ENCODE measurements at regions not wholly inside any gene's neighbourhood (a gene's known extent, or its start where the extent isn't known, plus 50 kb on each side); places are given as distances from the start of the nearest gene placed in this dataset.

DNA sequence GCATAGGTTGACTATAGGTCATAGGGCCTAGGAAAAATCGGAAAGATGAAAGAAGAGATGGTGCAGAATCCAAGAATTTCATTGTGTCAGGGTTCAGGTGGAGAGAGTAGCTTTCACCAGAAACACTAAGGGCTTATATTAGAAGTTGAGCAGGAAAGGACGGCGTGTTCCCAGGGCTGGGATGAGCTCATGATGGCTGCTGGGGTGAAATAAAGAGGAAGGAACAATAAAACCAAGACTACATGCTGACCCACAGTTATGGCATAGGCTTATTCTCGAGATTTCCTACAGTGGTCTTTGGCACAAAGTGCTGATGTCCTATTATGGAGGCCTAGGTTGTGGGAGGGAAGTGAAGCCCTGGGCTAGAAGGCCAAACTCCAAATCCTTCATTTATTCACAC lies 195.8 kb downstream of the PTEN start:
- no peak for DNase-seq (ENCODE audit: low read depth in 2 of 2)

DNA sequence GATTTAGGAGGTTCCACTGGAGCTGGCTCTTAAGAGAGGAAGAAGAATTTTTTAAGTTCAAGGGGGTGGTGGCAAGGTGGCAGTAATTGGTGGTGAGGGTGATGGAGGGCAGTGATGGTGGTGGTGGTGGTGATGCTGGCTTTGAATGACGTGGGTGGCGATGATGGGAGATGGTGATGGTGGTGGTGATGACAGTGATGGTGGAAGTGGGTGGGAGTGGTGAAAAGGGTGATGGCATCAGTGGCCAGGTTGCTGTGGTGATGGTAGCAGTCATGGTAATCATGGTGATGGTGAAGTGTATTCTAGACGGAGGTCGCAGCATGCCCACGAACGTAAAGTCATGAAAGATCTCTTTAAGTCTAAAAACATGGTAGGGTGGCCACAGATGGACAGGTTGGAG lies 197.3 kb downstream of the PTEN start:
- DNase-seq (ENCODE audit: low read depth in 2 of 2): no peak

DNA sequence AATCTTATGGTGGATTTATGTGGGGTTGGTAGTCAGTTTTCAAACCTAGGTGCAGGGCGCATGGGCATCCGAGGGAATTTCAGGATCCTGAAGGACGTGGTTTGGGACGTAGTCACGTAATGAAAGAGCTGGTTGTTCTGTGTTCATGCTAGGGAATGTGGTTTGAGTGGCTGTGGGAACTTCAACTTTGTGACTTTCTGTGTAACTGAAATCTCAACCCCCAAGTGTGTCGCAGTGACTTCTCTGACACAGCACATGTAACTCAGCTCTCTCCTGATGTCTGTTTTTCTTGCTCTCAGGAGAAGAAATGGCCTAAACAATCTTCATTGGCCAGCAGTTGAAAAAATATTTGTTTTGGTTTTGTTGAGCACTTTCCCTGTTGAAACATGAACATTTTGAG lies 199.0 kb downstream of the PTEN start:
- no peak for DNase-seq (ENCODE audit: low read depth in 2 of 2)

DNA sequence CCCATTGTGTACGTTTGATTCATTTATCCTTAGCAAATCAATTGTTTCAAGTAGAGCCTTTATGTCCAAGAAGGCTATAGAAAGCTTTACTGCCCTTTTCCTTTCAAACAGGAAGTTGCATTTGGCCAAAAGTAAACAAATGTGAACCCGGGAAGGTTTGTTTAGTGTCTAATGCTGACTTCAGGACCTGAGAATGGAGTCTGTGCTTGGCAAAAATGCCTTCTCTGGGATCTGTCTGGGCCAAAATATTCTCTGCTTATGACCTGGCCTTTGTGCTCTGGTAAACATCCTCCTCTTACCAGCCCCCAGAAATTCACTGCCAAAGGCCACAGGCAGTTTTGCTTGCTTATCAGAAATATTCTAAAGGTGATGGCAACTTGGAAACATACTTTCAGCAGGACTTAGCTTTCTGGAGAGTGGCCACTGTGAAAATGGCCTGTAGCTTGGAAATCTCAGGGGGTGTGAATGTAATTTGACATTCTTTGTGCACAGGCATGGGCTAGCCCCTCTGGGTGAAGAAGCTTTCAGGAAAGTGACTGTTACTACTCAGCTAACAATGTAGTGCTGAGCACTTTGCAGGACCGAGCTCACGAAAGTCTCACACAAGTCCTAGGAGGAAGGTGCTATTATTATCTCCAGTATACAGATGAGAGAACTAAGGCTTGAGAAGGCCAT lies 199.5 kb downstream of the PTEN start:
- no peak for DNase-seq (ENCODE audit: low read depth in 2 of 2)

DNA sequence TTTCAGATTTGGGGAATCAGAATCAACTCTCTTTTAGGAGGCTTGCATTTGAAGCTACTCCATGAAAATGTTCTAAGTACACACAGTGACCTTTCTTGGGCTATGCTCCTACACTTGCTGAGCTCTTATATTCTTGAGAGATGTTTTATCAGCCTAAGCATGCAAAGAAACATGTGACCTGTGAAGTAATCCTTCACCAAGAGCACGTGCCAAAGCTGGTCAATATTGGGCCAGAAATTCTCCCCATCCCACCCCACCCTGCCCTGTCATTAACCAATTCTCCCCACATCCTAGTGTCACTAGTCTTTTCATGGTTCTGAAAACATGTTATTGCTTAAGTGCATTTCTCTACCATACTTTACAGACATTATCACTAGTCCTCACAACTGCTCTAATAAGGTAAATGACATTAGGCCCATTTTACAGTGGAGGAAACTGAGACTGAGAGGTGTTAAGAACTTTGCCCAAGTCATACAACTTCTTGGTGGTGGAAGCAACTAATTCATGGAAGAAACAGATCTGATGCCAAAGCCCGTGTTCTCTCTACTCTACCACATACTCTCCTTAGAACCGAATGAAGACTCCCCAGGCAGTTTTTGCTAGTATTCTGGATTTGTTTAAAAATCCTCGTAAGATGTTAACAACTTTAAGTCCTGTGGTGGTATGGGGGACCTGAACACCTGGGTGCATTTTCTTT lies 200.6 kb downstream of the PTEN start:
- DNase-seq (ENCODE audit: low read depth in 2 of 2): no peak

DNA sequence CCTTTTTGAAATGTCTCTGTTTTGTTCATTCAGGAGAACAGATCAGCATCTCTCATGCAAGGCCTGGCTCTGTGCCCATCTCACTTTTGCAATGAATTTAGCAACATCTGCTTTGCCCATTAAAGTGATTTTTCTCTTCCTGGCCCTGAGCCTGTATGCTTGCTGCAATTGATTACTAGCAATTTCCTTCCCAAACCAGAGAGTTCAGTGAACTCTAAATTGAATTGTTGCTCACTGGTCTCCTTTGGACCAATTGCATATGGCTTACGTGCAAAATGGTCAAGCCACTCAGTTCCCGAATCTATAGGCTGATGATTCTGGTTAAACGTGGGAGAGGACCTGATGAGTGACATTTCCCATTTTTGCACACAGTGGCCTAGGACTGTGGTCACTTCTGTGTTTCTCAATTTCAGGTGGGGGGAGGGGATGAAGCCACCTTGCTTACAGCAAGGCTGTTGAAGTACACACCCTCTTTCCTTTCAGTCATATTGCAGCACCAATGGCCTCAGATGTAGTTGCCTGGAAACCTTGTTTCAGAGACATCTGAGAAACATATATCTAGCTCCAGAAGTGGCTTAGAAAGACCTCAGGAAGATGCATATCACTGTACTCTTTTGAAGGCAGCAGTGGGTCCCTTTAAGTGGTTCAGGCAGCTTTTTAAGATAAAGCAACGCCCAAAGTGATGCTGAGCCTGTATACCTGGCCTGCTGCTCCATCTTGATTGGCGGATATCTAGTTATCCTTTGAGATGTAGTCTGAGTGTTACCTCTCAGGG lies 201.4 kb downstream of the PTEN start:
- DNase-seq (ENCODE audit: low read depth in 2 of 2): no peak

DNA sequence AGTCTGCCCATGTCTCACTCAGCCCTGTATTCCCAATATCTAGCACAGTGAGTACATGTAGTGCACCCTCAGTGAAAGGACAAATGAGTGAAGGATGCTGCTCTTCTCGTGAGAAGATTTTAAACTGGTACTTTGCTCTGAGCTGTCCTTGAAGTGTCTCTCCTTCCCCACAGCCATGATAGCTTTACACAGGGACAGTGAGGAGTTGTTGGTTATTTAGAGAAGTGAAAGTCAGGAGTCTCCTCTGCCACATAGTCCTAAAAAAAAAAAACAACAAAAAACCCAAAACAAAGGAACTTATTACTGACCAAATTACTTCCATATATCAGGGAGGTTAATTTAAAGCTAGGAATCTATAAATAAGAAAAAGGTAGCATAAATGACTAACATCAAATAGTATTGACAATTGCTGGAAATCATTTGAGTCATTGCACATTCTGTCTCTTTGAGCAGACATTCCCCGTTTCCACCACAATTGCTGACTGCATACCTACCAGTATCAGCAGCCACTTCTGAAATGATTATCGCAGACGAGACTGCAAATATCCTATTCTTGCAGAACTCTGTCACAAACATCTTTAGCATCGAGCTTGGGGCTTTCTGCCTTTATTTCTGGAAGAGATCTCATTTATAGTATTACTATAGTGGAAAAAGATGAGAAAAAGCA lies 202.1 kb downstream of the PTEN start:
- no peak for DNase-seq (ENCODE audit: low read depth in 2 of 2)

DNA sequence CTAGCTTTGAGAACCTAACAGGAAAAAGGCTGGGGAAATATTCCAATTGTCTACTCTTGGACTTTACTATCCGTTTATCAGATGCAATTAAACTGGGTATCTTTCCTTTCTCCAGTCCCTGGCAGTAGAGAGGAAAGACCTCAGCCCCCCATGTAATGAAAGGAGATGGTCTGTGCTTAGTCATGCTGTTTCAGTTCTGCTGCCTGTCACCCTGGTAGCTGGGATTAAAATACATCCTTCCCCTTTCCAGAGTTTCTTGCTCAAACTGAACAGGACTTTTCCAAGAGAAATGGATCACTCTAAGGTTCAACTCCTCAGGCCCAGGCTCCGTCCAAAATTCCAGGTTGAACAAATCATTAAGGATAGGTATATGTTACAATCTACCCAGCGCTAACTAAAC lies 202.9 kb downstream of the PTEN start:
- no peak for DNase-seq (ENCODE audit: low read depth in 2 of 2)

DNA sequence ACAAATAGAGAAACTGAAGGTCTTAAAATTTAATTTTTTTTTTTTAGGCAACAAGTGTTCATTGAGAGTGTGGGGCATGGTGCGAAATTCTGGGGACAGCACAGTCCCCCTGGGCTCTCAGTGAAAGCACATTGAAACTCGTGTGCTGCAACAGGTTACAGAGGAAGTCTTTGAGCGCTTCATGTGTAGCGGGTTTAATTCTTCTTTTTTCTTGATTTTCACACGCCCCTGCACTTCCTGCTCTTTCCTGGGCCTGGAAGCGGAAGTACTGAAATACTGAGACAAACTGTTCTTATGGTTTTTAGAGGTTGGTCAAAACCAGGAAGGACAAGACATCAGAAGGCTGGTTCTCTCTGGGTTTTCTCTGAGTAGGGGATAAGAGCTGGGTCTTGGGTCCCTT lies 203.5 kb downstream of the PTEN start:
- no peak for DNase-seq (ENCODE audit: low read depth in 2 of 2)

DNA sequence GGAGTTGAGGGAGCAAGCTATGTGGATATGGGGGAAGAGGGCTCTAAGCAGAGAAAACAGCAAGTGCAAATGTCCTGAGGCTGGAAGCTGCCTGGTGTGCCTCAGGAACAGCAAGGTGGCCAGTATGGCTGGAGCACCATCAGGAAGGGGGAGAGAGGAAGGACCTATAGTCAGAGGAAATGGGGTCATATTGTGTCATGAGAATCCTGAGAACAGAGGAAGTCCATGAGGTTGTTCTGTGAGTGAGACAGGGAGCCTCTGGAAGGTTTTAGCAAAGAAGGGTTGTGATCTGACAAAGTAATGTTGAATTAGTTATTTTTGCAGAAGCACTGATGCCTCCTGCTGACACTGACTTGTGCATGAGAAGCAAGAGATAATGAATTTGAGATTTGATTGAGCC lies 204.3 kb downstream of the PTEN start:
- no peak for DNase-seq (ENCODE audit: low read depth in 2 of 2)

DNA sequence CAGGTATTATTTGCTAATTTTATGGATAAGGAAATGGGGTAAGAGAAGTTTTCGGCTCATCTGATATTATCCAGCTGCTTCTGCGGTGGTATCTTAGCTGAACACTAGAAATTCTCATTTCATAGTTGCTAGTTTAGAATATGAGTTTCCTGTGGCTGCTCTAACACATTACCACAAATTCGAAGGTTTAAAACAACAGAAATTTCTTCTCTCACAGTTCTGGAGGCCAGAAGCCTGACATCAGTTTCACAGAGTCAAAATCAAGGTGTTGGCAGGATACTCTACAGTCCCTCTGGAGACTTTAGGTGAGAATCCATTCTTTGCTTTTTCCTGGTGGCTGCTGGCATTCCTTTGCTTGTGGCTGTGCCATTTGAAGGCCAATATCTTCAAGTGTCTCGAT lies 205.9 kb downstream of the PTEN start:
- no peak for DNase-seq (ENCODE audit: low read depth in 2 of 2)

DNA sequence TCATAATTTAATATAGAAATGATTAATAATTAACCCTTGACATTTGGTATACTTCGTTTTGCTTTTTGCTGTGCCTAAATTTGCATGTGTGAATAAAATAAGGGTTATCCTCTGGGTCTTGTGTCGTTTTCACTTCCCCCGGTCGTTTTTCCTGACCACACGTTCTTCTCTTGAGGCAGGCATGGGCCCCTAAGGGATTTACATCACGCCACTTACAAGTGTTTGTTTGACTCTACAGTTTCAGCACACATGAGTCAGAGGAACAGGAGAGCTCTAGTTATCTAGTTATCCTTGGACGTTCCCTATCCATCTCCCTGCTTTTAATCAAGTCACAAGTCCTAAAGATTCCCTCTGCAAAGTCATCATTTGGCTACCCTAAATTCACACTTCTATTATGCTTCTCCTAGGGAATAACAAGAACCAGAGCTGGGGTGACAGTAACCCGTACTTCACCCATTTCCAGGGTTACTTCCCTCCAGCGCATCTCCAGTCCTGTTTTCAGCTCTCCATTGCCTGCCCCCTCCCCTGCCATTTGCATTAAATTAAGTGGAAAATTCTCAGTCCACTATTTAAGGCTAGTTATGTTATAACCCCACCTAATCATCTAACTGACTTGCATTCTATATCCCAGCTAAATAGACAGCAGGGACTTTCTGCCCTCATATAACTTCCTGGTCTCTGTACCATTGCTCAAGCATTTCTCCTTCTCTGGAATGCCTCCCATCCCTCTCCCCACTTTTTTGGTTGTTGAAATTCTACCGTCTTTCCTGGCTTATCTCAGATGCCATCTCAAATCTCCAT lies 206.9 kb downstream of the PTEN start:
- DNase-seq (ENCODE audit: low read depth in 2 of 2): no peak

DNA sequence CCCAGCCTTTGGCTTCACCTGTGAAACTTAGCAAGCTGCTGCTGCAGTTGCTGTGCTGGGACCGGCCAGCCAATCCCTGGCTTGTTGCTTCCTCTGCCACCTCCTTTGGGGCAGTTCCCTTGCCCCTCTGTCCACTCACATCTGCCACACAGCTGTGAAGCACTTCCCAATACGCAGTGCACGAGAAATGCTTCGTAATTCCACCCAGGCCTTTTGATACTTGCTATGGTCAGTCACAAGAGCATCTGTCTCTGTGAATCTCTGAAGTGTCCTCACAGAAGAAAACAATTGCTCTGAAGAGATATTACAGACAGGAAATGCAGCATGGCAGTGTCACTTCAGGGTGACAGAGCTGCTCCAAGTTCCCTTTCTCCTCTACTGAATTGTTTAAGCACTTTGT lies 208.5 kb downstream of the PTEN start:
- no peak for DNase-seq (ENCODE audit: low read depth in 2 of 2)

DNA sequence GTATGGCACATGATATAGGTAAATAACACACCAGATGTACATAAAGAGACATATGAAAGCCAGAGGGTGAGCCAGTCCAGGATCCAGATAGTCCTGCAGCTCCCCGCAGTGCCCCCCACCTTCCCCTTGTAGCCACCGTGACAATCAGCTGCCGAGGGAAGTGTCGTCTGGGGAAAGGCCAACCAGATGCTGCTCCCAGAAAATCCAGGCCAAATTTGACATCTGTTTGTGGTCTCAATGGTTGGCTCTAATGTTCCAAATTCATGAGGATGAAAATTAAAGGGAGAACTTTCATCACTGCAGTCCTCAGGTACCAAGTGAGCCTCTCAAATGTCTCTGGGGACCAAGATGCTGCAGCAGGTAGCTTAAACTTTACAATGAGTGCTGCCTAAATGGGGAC lies 210.3 kb downstream of the PTEN start:
- DNase-seq (ENCODE audit: low read depth in 2 of 2): no peak

DNA sequence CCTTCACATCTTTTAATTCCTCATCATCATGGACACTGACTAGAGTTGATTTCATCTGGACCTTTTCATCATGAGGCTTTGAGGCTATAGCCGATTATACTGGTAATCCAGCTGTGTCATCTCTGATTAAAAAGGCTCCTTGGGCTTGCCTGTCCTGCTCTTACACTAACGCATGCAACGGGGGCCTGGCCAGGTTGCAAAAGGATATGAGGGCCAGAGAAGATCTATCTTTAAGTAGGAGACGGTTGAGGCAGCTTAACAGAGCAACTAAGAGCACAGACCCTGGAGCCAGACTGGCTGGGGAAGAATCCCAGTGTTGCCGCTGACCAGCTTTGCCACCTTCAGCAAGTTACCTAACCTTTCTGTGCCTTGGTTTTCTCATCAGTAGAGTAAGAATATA lies 211.5 kb downstream of the PTEN start:
- DNase-seq (ENCODE audit: low read depth in 2 of 2): no peak

DNA sequence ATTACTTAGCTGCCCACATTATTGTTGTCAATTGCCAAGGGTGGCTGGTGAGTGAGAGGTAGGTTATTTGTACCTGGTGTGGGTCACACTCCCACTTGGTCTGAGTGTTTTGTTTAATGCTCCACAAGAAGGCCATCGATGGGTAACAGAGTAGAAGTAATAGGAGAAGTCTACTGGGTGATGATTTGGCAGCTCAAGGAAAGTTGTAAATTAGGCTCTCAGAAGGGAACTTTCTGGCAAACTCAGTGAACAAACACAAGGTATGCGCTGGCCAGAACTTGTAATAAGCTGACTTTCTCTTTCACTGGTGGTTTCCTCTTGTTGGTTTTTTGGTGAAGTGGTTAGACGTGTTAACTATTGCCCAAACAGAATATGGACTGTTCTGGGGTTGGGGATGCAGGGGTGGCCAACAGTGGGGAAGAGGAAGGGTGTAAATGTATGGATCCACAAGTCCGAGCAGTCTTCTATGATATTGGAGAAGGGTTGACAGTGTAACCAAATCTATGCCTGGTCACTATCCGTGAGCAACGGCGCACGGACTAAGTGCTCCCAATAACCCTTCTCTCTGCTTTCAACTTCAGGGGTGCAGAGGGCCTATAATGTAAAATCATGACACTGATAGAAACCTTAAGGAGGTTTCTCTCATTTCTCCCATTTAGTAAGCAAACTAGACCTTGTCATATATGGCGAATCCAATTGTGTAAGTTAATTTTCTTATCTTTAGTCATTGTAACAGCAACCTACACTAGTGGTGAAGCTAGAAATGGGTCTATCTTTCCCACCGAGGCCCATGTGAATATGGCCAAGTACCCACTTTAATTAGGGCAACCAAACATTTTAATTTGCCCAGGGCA lies 212.8 kb downstream of the PTEN start:
- DNase-seq (ENCODE audit: low read depth in 2 of 2): no peak

DNA sequence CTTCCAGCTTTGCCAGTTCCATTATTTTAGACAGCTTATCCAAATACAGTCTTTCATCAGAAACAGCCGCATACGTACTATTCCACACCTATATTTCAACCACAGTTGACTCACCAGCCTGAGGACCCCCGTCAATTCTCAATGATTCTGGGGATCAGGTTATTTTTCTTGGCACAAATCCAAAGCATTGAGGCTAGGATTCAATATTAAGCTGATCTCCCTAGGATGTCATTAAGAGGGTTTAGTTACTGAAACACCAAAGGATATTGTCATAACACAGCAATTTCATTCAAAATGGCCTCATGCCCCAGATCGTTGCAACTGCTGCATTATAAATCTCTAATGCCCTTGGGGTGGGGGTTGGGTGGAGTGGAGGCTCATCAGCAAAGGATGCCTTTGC lies 214.6 kb downstream of the PTEN start:
- DNase-seq (ENCODE audit: low read depth in 2 of 2): no peak

DNA sequence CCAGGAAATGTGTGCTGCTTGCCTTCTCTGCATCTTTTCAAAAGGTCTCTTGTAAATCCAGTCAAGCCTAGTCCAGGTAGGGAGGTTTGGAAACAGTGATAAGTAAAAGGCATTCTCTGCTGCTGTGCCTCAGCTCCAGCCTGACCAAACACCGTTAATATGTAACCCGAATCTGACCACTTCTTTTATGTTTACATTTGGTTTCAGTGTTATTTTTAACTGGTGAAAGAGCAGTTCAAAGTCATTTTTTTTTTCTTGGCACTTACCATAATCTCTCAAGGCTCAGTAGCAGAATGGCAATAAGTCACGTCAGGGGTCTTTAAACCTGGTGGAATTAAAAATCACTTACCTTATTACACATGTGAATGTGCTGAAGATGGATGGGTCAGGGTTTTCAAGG lies 216.8 kb downstream of the PTEN start:
- DNase-seq (ENCODE audit: low read depth in 2 of 2): no peak

DNA sequence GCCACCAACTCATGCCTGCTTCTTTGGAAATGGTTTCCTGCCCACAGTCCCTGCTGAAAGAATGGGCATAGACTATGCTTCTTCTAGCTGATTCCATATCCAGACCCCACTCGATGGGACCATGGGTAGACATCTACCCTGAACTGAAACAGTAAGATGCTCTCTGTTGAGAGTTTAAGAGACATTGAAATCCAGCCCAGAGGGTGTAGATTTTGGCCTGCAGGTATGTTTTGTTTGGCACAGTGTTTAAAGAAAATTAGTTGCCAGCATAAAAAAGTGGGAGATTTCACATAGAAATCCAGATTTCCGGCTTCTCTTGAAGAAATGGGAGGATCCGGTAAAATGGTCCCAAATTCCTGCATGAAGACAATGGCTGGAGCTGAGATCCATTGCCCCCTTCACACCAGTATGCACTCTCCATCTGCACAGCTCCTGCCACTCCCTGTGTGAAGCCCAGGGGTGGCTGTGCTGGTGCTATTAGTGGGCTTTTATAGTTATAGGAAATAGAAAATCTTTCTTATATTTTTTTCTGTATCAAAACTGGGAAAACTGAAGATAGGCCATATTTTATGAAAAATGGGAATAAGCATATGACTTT lies 218.1 kb downstream of the PTEN start:
- DNase-seq (ENCODE audit: low read depth in 2 of 2): no peak

DNA sequence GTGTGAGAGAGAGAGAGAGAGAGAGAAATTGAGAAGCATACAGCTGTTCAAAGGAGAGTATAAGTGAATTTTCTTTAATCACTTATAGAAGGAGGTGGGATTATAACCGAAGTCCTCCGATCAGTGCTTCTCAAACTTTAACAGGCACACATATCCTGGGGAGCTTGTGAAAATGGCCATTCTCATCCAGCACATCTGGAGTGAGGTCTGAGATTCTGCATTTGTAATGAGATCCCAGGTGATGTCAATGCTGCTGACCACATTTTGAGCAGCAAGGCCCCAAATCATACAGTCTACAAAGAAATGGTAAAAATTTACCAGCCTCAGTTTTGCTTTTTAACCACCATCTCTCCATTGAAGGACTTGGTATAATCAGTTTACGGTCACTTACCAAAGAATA lies 219.0 kb downstream of the PTEN start:
- DNase-seq (ENCODE audit: low read depth in 2 of 2): no peak

All from stimulated activated CD8-positive, alpha-beta memory T cell treated with anti-CD3 and anti-CD28 coated beads, Interleukin-7, amount 100 ng/mL, for 1 hour (primary cell).